ENCODE measurements at regions not wholly inside any gene's neighbourhood (a gene's known extent, or its start where the extent isn't known, plus 50 kb on each side); places are given as distances from the start of the nearest gene placed in this dataset.

DNA sequence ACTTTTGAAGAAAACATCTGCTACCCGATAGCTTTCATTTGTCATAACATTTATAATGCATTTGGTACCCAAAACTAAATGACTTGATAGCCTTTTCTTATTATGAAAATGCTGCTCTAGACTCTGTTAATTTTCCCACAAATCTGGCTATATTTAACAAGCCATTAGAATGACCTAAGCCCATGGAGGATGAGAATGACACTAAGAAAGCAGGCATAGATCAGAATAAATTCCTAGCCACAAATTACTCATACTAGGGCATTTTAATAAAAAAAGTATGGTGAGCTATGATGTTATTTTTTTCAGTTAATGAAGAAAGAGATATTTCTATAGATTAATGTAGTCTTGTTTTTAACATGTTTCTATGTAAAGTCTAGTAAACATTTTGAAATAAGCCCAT is 1728.3 kb downstream of the SUCLG1 start:
- H3K27me3 ChIP-seq: no peaks in the 10 kb centered on the region
- no peak for TF ChIP-seq CTCF (IDR thresholded peaks at IDR 0.05)

GRCh38 chr2:82728090-82728489 is 1731.0 kb downstream of the SUCLG1 start:
- Histone ChIP-seq H3K27me3 (no peaks in the 10 kb centered on the region), H3K36me3 (no peaks in the 10 kb centered on the region), H3K4me1 (no peaks in the 10 kb centered on the region), H3K9me3 (no peaks in the 10 kb centered on the region), H3K9ac (ENCODE audit: low read depth in 2 of 2, low read length in 2 of 2) (no peak overlapping the region), H3K27ac (no peak overlapping the region), H3K4me3 (no peak overlapping the region)
- no peak for TF ChIP-seq CTCF (IDR thresholded peaks at IDR 0.05)
- DNase-seq: no peak
- intact Hi-C loops (cut with DNase I): no loop called here

More for the DNA sequence above, 1728.3 kb downstream of the SUCLG1 start:
- intact Hi-C loops (cut with DNase I): no loop called here
- Histone ChIP-seq H3K4me3 (no peak overlapping the region), H3K36me3 (no peaks in the 10 kb centered on the region), H3K4me1 (no peaks in the 10 kb centered on the region), H3K27ac (no peak overlapping the region), H3K9me3 (no peaks in the 10 kb centered on the region), H3K9ac (ENCODE audit: low read depth in 2 of 2, low read length in 2 of 2) (no peak overlapping the region)
- DNase-seq: no peak

GRCh38 chr2:82708681-82709080 is 1750.4 kb downstream of the SUCLG1 start:
- H3K9ac ChIP-seq (ENCODE audit: low read depth in 2 of 2, low read length in 2 of 2): no peak overlapping the region
- H3K4me3 ChIP-seq: no peak overlapping the region
- TF ChIP-seq CTCF (IDR thresholded peaks at IDR 0.05): no peak
- intact Hi-C loops (cut with DNase I): no loop called here
- no peak for DNase-seq
- H3K4me1 ChIP-seq: no peaks in the 10 kb centered on the region
- H3K9me3 ChIP-seq: no peaks in the 10 kb centered on the region
- H3K36me3 ChIP-seq: no peaks in the 10 kb centered on the region
- no peaks in the 10 kb centered on the region for H3K27me3 ChIP-seq
- H3K27ac ChIP-seq: no peak overlapping the region

DNA sequence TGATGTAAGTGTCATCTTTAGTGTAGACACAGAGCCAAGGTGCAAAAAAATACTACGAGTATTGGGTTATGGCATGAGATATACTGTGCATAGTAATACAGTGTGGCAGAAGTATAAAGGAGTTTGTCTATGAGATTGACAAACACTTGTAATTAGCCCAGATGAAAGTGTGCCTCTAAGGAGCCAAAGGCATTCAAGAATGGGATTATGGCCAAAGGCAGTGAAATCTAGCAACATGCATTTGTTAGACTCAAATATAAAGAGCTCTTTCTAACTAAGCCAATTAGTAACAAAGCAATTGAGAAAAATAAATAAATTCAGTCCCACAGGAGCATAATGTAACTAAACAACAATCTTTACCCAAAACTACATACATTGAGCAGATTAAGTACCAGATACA is 1761.8 kb downstream of the SUCLG1 start:
- DNase-seq: no peak
- H3K4me1 ChIP-seq: no peaks in the 10 kb centered on the region
- no peak overlapping the region for H3K4me3 ChIP-seq
- no peak for TF ChIP-seq CTCF (IDR thresholded peaks at IDR 0.05)
- intact Hi-C loops (cut with DNase I): no loop called here
- H3K36me3 ChIP-seq: no peaks in the 10 kb centered on the region
- H3K9me3 ChIP-seq: no peaks in the 10 kb centered on the region
- no peak overlapping the region for H3K9ac ChIP-seq (ENCODE audit: low read depth in 2 of 2, low read length in 2 of 2)
- H3K27me3 ChIP-seq: no peaks in the 10 kb centered on the region
- no peak overlapping the region for H3K27ac ChIP-seq

DNA sequence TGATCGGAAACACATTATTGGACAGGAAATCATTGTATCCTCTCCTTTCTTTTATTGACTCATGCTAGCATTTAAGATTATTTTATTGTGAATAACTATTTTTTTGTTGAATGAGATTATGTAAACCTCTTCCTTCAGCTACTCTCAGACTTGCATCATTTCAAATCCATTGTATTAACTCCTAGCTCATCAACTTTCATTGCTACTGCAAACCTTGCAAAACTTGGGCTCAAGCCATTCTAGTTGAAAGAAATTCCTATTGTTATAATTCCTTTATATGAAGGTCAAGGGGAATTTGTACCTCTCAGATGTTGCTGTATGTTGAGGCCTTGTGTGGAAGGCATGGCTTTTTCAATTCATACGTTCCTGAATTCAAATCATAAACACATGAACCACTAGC is 1764.6 kb downstream of the SUCLG1 start:
- Histone ChIP-seq H3K4me1 (no peaks in the 10 kb centered on the region), H3K9me3 (no peaks in the 10 kb centered on the region), H3K4me3 (no peak overlapping the region), H3K36me3 (no peaks in the 10 kb centered on the region), H3K9ac (ENCODE audit: low read depth in 2 of 2, low read length in 2 of 2) (no peak overlapping the region), H3K27ac (no peak overlapping the region), H3K27me3 (no peaks in the 10 kb centered on the region)
- intact Hi-C loops (cut with DNase I): no loop called here
- no peak for TF ChIP-seq CTCF (IDR thresholded peaks at IDR 0.05)
- no peak for DNase-seq
